ENCODE measurements at regions not wholly inside any gene's neighbourhood (a gene's known extent, or its start where the extent isn't known, plus 50 kb on each side); places are given as distances from the start of the nearest gene placed in this dataset.

GRCh38 chr15:62940755-62941361, 101.7 kb upstream of the TPM1 start:
- in situ Hi-C loops (cut with HindIII; ENCODE audit: low sequenced_read_pairs): no loop called here
- DNase-seq (ENCODE audit: low read depth, low spot score): peak; percentile 97
- H3K4me3 ChIP-seq (ENCODE audit: low read depth, low read length): no peak overlapping the region
- no peak for TF ChIP-seq CTCF (IDR thresholded peaks at IDR 0.05; ENCODE audit: low read depth, low read length)

GRCh38 chr15:62941699-62942098, 100.8 kb upstream of the TPM1 start:
- DNase-seq (ENCODE audit: low read depth, low spot score): peak; percentile 40
- in situ Hi-C loops (cut with HindIII; ENCODE audit: low sequenced_read_pairs): no loop called here
- TF ChIP-seq CTCF (IDR thresholded peaks at IDR 0.05; ENCODE audit: low read depth, low read length): no peak
- no peak overlapping the region for H3K4me3 ChIP-seq (ENCODE audit: low read depth, low read length)

DNA sequence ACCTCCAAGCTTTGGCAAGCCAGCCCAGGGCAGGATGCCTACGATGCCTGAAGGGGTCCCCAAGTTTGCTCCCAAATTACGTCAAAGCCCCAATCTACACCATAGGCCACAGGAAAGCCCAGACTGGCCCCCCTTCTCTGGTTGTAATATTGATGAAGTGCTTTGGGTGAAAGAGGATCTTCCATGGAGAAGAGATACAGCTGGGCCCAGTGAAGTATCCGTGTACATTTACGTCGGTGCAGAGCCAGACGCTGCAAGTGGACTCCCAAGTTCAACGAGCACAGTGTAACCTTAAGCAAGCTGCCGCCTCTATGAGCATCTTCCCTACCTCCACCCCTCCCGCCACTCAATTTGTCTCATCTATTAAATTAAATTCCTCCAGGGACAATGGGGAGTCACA, 100.1 kb upstream of the TPM1 start:
- DNase-seq (ENCODE audit: low read depth, low spot score): no peak
- in situ Hi-C loops (cut with HindIII; ENCODE audit: low sequenced_read_pairs): no loop called here
- H3K4me3 ChIP-seq (ENCODE audit: low read depth, low read length): no peak overlapping the region
- TF ChIP-seq CTCF (IDR thresholded peaks at IDR 0.05; ENCODE audit: low read depth, low read length): no peak

DNA sequence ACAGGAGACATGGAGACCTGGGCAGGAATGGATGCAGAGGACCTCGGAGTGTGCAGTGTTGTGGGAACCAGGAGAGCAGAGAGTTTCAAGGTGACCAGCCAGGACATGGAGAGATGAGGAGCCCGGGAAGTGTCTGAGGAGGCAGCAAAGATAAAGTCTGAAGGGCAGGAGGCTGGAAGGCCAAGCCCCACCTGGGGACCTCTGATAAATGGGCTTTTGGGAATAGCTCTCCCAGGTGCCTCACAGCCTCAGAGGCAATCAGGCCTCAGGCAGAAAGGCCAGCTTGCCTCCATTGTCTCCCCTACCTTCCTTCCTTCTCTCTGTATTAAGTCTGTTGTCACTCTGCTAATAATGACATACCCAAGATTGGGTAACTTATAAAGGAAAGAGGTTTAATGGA, 97.5 kb upstream of the TPM1 start:
- no peak for DNase-seq (ENCODE audit: low read depth, low spot score)
- in situ Hi-C loops (cut with HindIII; ENCODE audit: low sequenced_read_pairs): no loop called here
- no peak overlapping the region for H3K4me3 ChIP-seq (ENCODE audit: low read depth, low read length)
- no peak for TF ChIP-seq CTCF (IDR thresholded peaks at IDR 0.05; ENCODE audit: low read depth, low read length)

DNA sequence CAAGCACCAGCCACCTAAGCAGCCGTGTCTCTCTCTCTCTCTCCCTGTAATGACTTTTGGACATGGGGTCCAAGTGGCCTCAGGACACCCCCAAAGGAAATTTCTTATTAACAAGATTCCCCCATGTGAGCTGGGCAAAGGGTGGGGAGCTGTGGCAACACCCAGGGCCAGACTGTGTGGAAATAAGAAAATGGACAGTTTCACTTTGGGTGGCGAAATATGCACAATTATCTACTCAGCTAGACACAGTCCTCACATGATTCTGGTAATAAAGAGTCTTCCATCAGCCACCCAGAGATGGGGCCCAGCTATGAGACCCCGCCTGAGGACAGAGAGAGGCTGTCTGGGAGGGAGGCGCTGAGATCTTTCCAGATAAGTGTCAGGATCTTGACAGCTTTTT, 96.8 kb upstream of the TPM1 start:
- H3K4me3 ChIP-seq (ENCODE audit: low read depth, low read length): no peak overlapping the region
- DNase-seq (ENCODE audit: low read depth, low spot score): no peak
- in situ Hi-C loops (cut with HindIII; ENCODE audit: low sequenced_read_pairs): no loop called here
- no peak for TF ChIP-seq CTCF (IDR thresholded peaks at IDR 0.05; ENCODE audit: low read depth, low read length)

GRCh38 chr15:62946940-62947339, 95.6 kb upstream of the TPM1 start:
- DNase-seq (ENCODE audit: low read depth, low spot score): no peak
- in situ Hi-C loops (cut with HindIII; ENCODE audit: low sequenced_read_pairs): no loop called here
- no peak overlapping the region for H3K4me3 ChIP-seq (ENCODE audit: low read depth, low read length)
- no peak for TF ChIP-seq CTCF (IDR thresholded peaks at IDR 0.05; ENCODE audit: low read depth, low read length)

Measured in astrocyte of the spinal cord (primary cell).